ENCODE measurements at regions not wholly inside any gene's neighbourhood (a gene's known extent, or its start where the extent isn't known, plus 50 kb on each side); places are given as distances from the start of the nearest gene placed in this dataset.

GRCh38 chr17:33527290-33527689, 234.2 kb upstream of the ASIC2 start:
- no peak for TF ChIP-seq CTCF (IDR thresholded peaks at IDR 0.05; ENCODE audit: insufficient read depth in 1 of 2, low read depth in 1 of 2, low read length in 1 of 2, severe bottlenecking in 1 of 2, unreplicated experiment in 1 of 2)
- ChIA-PET POLR2A (no interaction called here), CTCF (no interaction called here)
- H3K9me3 Mint-ChIP-seq (ENCODE audit: unreplicated experiment), result no peaks in the 10 kb centered on the region
- H3K4me3 Mint-ChIP-seq (ENCODE audit: unreplicated experiment), result no peak overlapping the region
- BruUV-seq (replicated peaks), result no TSS peak
- Histone ChIP-seq H3K4me3 (ENCODE audit: low read depth, low read length) (no peak overlapping the region), H3K36me3 (ENCODE audit: control insufficient read depth, insufficient read depth, low read length) (no peaks in the 10 kb centered on the region), H3K4me1 (no peaks in the 10 kb centered on the region), H3K27me3 (replicated peaks; ENCODE audit: control insufficient read depth, insufficient read depth, low read length) (no peaks in the 10 kb centered on the region; the same call in 1 of the 2 replicates), H3K9me3 (no peaks in the 10 kb centered on the region)
- DNase-seq, result no peak
- no peak overlapping the region for H3K27ac Mint-ChIP-seq (ENCODE audit: unreplicated experiment)
- no peaks in the 10 kb centered on the region for H3K4me1 Mint-ChIP-seq (ENCODE audit: low read depth, unreplicated experiment)
- peaks cover 25% of the 10 kb centered on the region for H3K27me3 Mint-ChIP-seq (ENCODE audit: insufficient read depth, unreplicated experiment)
- intact Hi-C loops (cut with micrococcal nuclease; ENCODE audit: unreplicated experiment), result no loop called here
- no peaks in the 10 kb centered on the region for H3K36me3 Mint-ChIP-seq (ENCODE audit: insufficient read depth, unreplicated experiment)

GRCh38 chr17:33528846-33529245, 235.8 kb upstream of the ASIC2 start:
- POLR2A ChIA-PET, result no interaction called here
- Histone ChIP-seq H3K36me3 (ENCODE audit: control insufficient read depth, insufficient read depth, low read length) (no peaks in the 10 kb centered on the region), H3K27me3 (replicated peaks; ENCODE audit: control insufficient read depth, insufficient read depth, low read length) (no peaks in the 10 kb centered on the region; the same call in 1 of the 2 replicates), H3K9me3 (no peaks in the 10 kb centered on the region), H3K4me1 (no peaks in the 10 kb centered on the region), H3K4me3 (ENCODE audit: low read depth, low read length) (no peak overlapping the region)
- no peak for TF ChIP-seq CTCF (IDR thresholded peaks at IDR 0.05; ENCODE audit: insufficient read depth in 1 of 2, low read depth in 1 of 2, low read length in 1 of 2, severe bottlenecking in 1 of 2, unreplicated experiment in 1 of 2)
- no TSS peak for BruUV-seq (replicated peaks)
- Mint-ChIP-seq H3K4me3 (ENCODE audit: unreplicated experiment) (no peak overlapping the region), H3K27ac (ENCODE audit: unreplicated experiment) (no peak overlapping the region), H3K4me1 (ENCODE audit: low read depth, unreplicated experiment) (no peaks in the 10 kb centered on the region), H3K36me3 (ENCODE audit: insufficient read depth, unreplicated experiment) (no peaks in the 10 kb centered on the region), H3K9me3 (ENCODE audit: unreplicated experiment) (no peaks in the 10 kb centered on the region), H3K27me3 (ENCODE audit: insufficient read depth, unreplicated experiment) (peaks cover 24% of the 10 kb centered on the region)
- DNase-seq, result no peak
- CTCF ChIA-PET, result no interaction called here
- intact Hi-C loops (cut with micrococcal nuclease; ENCODE audit: unreplicated experiment), result no loop called here

DNA sequence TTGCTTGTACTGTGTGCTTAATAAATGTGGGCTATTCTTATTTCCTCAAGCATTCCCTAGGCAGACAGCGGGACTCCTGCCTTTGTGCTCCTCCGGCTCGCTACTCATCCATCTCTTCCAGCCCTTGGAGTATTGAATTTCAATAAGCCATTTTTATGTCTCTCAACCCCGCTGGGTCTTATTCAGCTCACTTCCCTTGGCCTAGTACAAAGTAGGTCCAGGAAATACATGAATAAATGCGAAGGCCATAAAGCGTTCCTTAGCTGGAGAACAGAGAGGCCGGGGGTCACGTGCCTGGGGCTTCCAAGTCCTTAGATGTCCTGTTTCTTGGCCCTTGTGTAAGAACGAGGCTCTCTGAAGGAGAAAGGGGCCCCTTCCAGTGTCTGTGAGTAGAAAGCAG, 236.7 kb upstream of the ASIC2 start:
- intact Hi-C loops (cut with micrococcal nuclease; ENCODE audit: unreplicated experiment), result no loop called here
- no peak overlapping the region for H3K4me3 ChIP-seq (ENCODE audit: low read depth, low read length)
- TF ChIP-seq CTCF (IDR thresholded peaks at IDR 0.05; ENCODE audit: insufficient read depth in 1 of 2, low read depth in 1 of 2, low read length in 1 of 2, severe bottlenecking in 1 of 2, unreplicated experiment in 1 of 2), result no peak
- no peaks in the 10 kb centered on the region for H3K4me1 Mint-ChIP-seq (ENCODE audit: low read depth, unreplicated experiment)
- H3K27me3 Mint-ChIP-seq (ENCODE audit: insufficient read depth, unreplicated experiment), result peaks cover 19% of the 10 kb centered on the region
- no peak overlapping the region for H3K27ac Mint-ChIP-seq (ENCODE audit: unreplicated experiment)
- H3K4me3 Mint-ChIP-seq (ENCODE audit: unreplicated experiment), result no peak overlapping the region
- H3K36me3 Mint-ChIP-seq (ENCODE audit: insufficient read depth, unreplicated experiment), result no peaks in the 10 kb centered on the region
- no peaks in the 10 kb centered on the region for H3K9me3 Mint-ChIP-seq (ENCODE audit: unreplicated experiment)
- no peaks in the 10 kb centered on the region; the same call in 1 of the 2 replicates for H3K27me3 ChIP-seq (replicated peaks; ENCODE audit: control insufficient read depth, insufficient read depth, low read length)
- CTCF ChIA-PET, result no interaction called here
- no peaks in the 10 kb centered on the region for H3K9me3 ChIP-seq
- H3K36me3 ChIP-seq (ENCODE audit: control insufficient read depth, insufficient read depth, low read length), result no peaks in the 10 kb centered on the region
- no peak for DNase-seq
- no peaks in the 10 kb centered on the region for H3K4me1 ChIP-seq
- BruUV-seq (replicated peaks), result no TSS peak
- POLR2A ChIA-PET, result no interaction called here
